ENCODE measurements at regions not wholly inside any gene's neighbourhood (a gene's known extent, or its start where the extent isn't known, plus 50 kb on each side); places are given as distances from the start of the nearest gene placed in this dataset.

GRCh38 chr11:133595998-133596590 lies 63.8 kb upstream of the OPCML start:
- Histone ChIP-seq H3K9ac (no peak overlapping the region), H3K36me3 (ENCODE audit: control insufficient read depth, insufficient read depth, low read length) (no peaks in the 10 kb centered on the region), H2AFZ (no peak overlapping the region), H3K27me3 (ENCODE audit: control insufficient read depth, insufficient read depth, low read length) (no peaks in the 10 kb centered on the region), H3K4me2 (ENCODE audit: low read length) (no peak overlapping the region), H3K79me2 (no peaks in the 10 kb centered on the region), H3K9me3 (ENCODE audit: control insufficient read depth, low read length) (no peaks in the 10 kb centered on the region), H3K4me1 (no peaks in the 10 kb centered on the region), H3K27ac (no peak overlapping the region), H3K4me3 (ENCODE audit: low read depth, low read length) (no peak overlapping the region)
- TF ChIP-seq, protein P1, sequence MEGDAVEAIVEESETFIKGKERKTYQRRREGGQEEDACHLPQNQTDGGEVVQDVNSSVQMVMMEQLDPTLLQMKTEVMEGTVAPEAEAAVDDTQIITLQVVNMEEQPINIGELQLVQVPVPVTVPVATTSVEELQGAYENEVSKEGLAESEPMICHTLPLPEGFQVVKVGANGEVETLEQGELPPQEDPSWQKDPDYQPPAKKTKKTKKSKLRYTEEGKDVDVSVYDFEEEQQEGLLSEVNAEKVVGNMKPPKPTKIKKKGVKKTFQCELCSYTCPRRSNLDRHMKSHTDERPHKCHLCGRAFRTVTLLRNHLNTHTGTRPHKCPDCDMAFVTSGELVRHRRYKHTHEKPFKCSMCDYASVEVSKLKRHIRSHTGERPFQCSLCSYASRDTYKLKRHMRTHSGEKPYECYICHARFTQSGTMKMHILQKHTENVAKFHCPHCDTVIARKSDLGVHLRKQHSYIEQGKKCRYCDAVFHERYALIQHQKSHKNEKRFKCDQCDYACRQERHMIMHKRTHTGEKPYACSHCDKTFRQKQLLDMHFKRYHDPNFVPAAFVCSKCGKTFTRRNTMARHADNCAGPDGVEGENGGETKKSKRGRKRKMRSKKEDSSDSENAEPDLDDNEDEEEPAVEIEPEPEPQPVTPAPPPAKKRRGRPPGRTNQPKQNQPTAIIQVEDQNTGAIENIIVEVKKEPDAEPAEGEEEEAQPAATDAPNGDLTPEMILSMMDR (IDR thresholded peaks at IDR 0.05), result no peak

- H3K4me2 ChIP-seq (ENCODE audit: low read length), result no peak overlapping the region
- no peak overlapping the region for H3K9ac ChIP-seq
- H3K9me3 ChIP-seq (ENCODE audit: control insufficient read depth, low read length), result no peaks in the 10 kb centered on the region
- H3K4me3 ChIP-seq (ENCODE audit: low read depth, low read length), result no peak overlapping the region
- TF ChIP-seq, protein P1 (IDR thresholded peaks at IDR 0.05), result no peak
- H3K27me3 ChIP-seq (ENCODE audit: control insufficient read depth, insufficient read depth, low read length), result no peaks in the 10 kb centered on the region
- no peaks in the 10 kb centered on the region for H3K36me3 ChIP-seq (ENCODE audit: control insufficient read depth, insufficient read depth, low read length)
- H3K4me1 ChIP-seq, result no peaks in the 10 kb centered on the region
- H3K27ac ChIP-seq, result no peak overlapping the region
- H3K79me2 ChIP-seq, result no peaks in the 10 kb centered on the region
- no peak overlapping the region for H2AFZ ChIP-seq
Measured at GRCh38 chr11:133593036-133593435, 60.7 kb upstream of the OPCML start.

DNA sequence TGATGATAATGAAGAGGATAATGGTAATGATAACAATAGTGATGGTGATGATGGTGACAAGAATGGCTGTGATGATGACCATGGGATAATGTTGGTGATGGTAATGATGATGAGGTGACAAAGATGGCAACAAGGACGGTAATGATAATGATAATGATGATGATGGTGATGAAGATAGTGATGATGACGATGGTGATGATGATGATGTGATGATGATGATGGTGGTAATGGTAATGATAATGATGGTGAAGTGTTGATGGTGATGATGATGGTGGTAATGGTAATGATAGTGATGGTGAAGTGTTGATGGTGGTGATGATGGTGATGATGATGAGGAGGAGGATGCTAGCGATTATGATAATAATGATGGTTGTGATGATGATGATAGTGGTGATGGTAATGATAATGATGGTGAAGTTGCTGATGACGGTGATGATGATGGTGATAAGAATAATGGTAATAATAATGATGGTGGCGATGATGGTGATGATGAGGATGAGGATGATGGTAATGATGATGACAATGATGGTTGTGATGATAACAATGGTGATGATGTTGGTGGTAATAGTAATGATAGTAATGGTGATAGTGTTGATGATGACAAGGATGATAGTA lies 54.7 kb upstream of the OPCML start:
- Histone ChIP-seq H3K27me3 (ENCODE audit: control insufficient read depth, insufficient read depth, low read length) (no peaks in the 10 kb centered on the region), H3K4me1 (no peaks in the 10 kb centered on the region), H2AFZ (no peak overlapping the region), H3K4me2 (ENCODE audit: low read length) (no peak overlapping the region), H3K79me2 (no peaks in the 10 kb centered on the region), H3K4me3 (ENCODE audit: low read depth, low read length) (no peak overlapping the region), H3K9me3 (ENCODE audit: control insufficient read depth, low read length) (no peaks in the 10 kb centered on the region), H3K27ac (no peak overlapping the region), H3K36me3 (ENCODE audit: control insufficient read depth, insufficient read depth, low read length) (no peaks in the 10 kb centered on the region), H3K9ac (no peak overlapping the region)
- TF ChIP-seq, protein P1 (IDR thresholded peaks at IDR 0.05), result no peak

- Histone ChIP-seq H3K27me3 (ENCODE audit: control insufficient read depth, insufficient read depth, low read length) (no peaks in the 10 kb centered on the region), H3K9me3 (ENCODE audit: control insufficient read depth, low read length) (no peaks in the 10 kb centered on the region), H3K9ac (no peak overlapping the region), H3K4me2 (ENCODE audit: low read length) (no peak overlapping the region), H3K27ac (no peak overlapping the region), H3K4me3 (ENCODE audit: low read depth, low read length) (no peak overlapping the region), H2AFZ (no peak overlapping the region), H3K36me3 (ENCODE audit: control insufficient read depth, insufficient read depth, low read length) (no peaks in the 10 kb centered on the region), H3K4me1 (no peaks in the 10 kb centered on the region), H3K79me2 (no peaks in the 10 kb centered on the region)
- TF ChIP-seq, protein P1 (IDR thresholded peaks at IDR 0.05), result no peak
Measured at GRCh38 chr11:133582750-133583149, 50.4 kb upstream of the OPCML start.

DNA sequence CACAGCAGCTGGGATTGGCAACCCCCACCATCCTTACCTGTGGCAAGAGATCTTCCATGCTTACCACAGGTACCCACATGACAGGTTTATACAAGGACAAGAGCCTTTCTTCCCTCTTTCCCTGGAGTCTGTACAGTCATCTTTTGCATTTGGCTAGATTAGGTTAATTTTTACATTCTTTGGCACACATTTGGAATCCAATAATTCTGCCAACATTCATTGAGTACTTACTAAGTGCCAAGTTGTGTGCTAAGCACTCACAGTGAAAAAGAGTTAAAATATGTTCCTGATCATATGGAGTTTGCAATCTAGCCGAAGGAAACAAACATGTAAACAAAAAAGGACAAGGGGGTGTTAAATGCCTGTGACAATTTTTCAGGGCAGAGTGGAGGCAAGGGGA lies 50.0 kb upstream of the OPCML start:
- TF ChIP-seq, protein P1 (IDR thresholded peaks at IDR 0.05), result no peak
- no peak overlapping the region for H3K4me3 ChIP-seq (ENCODE audit: low read depth, low read length)
- H2AFZ ChIP-seq, result no peak overlapping the region

More for the DNA sequence above, 50.0 kb upstream of the OPCML start:
- H3K79me2 ChIP-seq, result no peaks in the 10 kb centered on the region
- H3K36me3 ChIP-seq (ENCODE audit: control insufficient read depth, insufficient read depth, low read length), result no peaks in the 10 kb centered on the region
- no peaks in the 10 kb centered on the region for H3K9me3 ChIP-seq (ENCODE audit: control insufficient read depth, low read length)
- no peak overlapping the region for H3K9ac ChIP-seq
- H3K4me1 ChIP-seq, result no peaks in the 10 kb centered on the region
- no peak overlapping the region for H3K4me2 ChIP-seq (ENCODE audit: low read length)
- H3K27me3 ChIP-seq (ENCODE audit: control insufficient read depth, insufficient read depth, low read length), result no peaks in the 10 kb centered on the region
- no peak overlapping the region for H3K27ac ChIP-seq

Measured in parathyroid adenoma (tissue), 2 donors.